ENCODE measurements at regions not wholly inside any gene's neighbourhood (a gene's known extent, or its start where the extent isn't known, plus 50 kb on each side); places are given as distances from the start of the nearest gene placed in this dataset.

GRCh38 chrX:39577206-39577984 lies 520.4 kb downstream of the BCOR start:
- Histone ChIP-seq H3K9ac (ENCODE audit: low read depth, low read length) (no peak overlapping the region), H3K56ac (ENCODE audit: extremely low read depth, insufficient read depth, low read length) (no peak overlapping the region), H3K9me1 (ENCODE audit: insufficient read depth, low read length) (no peaks in the 10 kb centered on the region), H2AK9ac (replicated peaks; ENCODE audit: low read depth, low read length, poor library complexity) (no peak overlapping the region), H3K79me1 (ENCODE audit: low read depth in 1 of 2, low read length in 2 of 2) (no peaks in the 10 kb centered on the region), H3K18ac (ENCODE audit: low read depth, low read length) (no peak overlapping the region), H3K4me2 (ENCODE audit: low read depth, low read length) (no peak overlapping the region), H2BK120ac (ENCODE audit: low read depth, low read length) (no peak overlapping the region), H3K4ac (ENCODE audit: low read depth, low read length) (no peak overlapping the region), H2BK5ac (ENCODE audit: low read depth, low read length, poor library complexity, severe bottlenecking) (no peak overlapping the region), H4K91ac (ENCODE audit: insufficient read depth, low read depth, low read length) (no peak overlapping the region), H2BK20ac (ENCODE audit: low read depth, low read length) (no peak overlapping the region), H4K8ac (ENCODE audit: low read depth in 2 of 2, low read length in 2 of 2) (no peak overlapping the region), H2AK5ac (ENCODE audit: low read depth, low read length) (no peak overlapping the region), H2BK15ac (ENCODE audit: low read depth, low read length) (no peak overlapping the region), H3K27ac (ENCODE audit: insufficient read depth, low read length) (no peak overlapping the region), H3K9me3 (ENCODE audit: control insufficient read depth, insufficient read depth, low read length) (peaks cover 2% of the 10 kb centered on the region; the same call in 1 of the 2 replicates), H3K4me3 (ENCODE audit: insufficient read depth, low read depth, low read length) (no peak overlapping the region), H3K23ac (ENCODE audit: low read depth, low read length) (no peak overlapping the region), H4K5ac (ENCODE audit: low read depth, low read length) (no peak overlapping the region), H3K36me3 (ENCODE audit: control insufficient read depth, insufficient read depth, low read length) (no peaks in the 10 kb centered on the region), H4K20me1 (ENCODE audit: insufficient read depth, low read length) (no peaks in the 10 kb centered on the region), H3K4me1 (ENCODE audit: control insufficient read depth, insufficient read depth, low read length) (peaks cover 2% of the 10 kb centered on the region; the same call in 1 of the 2 replicates), H3K14ac (replicated peaks; ENCODE audit: low read depth, low read length) (no peak overlapping the region), H2AFZ (replicated peaks; ENCODE audit: low read length, poor library complexity) (no peak overlapping the region), H3K27me3 (ENCODE audit: control insufficient read depth, insufficient read depth, low read length) (peaks cover 36% of the 10 kb centered on the region)
- POLR2A ChIA-PET (ENCODE audit: unreplicated experiment), result no interaction called here
- CTCF ChIA-PET, result interaction anchor here (0.6 kb wide), 1 partner anchor 14 kb away, joined by 4 read pairs; no protein-coding TSS in a partner anchor
- no TSS peak for BruUV-seq (replicated peaks)
- dilution Hi-C loops (cut with HindIII; ENCODE audit: low sequenced_read_pairs, unreplicated experiment) (no loop called here), intact Hi-C loops (cut with micrococcal nuclease) (no loop called here), in situ Hi-C loops (cut with MboI; ENCODE audit: low sequenced_read_pairs) (no loop called here)
- WGBS, 2 experiments (ENCODE audit: extremely low coverage in 2 of 2, insufficient read length in 1 of 2), result 0% methylated on average over 1 of the region's 13 CpGs; no CpG with 5 or more reads in 1 of the 2 experiments
- TF ChIP-seq NFE2L2 (IDR thresholded peaks at IDR 0.05; ENCODE audit: low read depth, low read length), result no peak
- no peak for TF ChIP-seq ELK1 (IDR thresholded peaks at IDR 0.05; ENCODE audit: borderline replicate concordance, low read depth, low read length)
- no peak for TF ChIP-seq USF2 (IDR thresholded peaks at IDR 0.05; ENCODE audit: low read depth, low read length)
- TF ChIP-seq CHD1 (IDR thresholded peaks at IDR 0.05; ENCODE audit: low read depth, low read length), result no peak
- no peak for TF ChIP-seq MXI1 (IDR thresholded peaks at IDR 0.05; ENCODE audit: borderline replicate concordance, low read depth, low read length)
- no peak for TF ChIP-seq RAD21 (IDR thresholded peaks at IDR 0.05; ENCODE audit: low read length)
- no peak for TF ChIP-seq MAZ (IDR thresholded peaks at IDR 0.05; ENCODE audit: borderline replicate concordance, low read depth, low read length)
- TF ChIP-seq CTCF (conservative IDR thresholded peaks at IDR 0.05; ENCODE audit: low read depth, low read length), result no peak
- TF ChIP-seq POLR2A (IDR thresholded peaks at IDR 0.05; ENCODE audit: low read depth, low read length), result no peak
- TF ChIP-seq FOS (IDR thresholded peaks at IDR 0.05; ENCODE audit: low read depth, low read length), result no peak
- no peak for TF ChIP-seq RFX5 (IDR thresholded peaks at IDR 0.05; ENCODE audit: low read depth, low read length)
- TF ChIP-seq SMC3 (IDR thresholded peaks at IDR 0.05; ENCODE audit: low read depth, low read length), result no peak
- DNase-seq (no peak), ATAC-seq (ENCODE audit: low read depth) (no peak)

All from IMR-90 (cell line).